DOHH2 (cell line): ENCODE measurements at regions not wholly inside any gene's neighbourhood (a gene's known extent, or its start where the extent isn't known, plus 50 kb on each side); places are given as distances from the start of the nearest gene placed in this dataset.

Experiments used
- CTCF ChIP-seq: fragments of 200-600 bp; sonication (generic); IDR thresholded peaks from one replicate; pipeline ENCODE4 v1.5.1; 2014; ENCODE audit warnings: antibody characterized with exemption, mild to moderate bottlenecking, low read depth, low read length; ENCODE audit not compliant: poor library complexity, severe bottlenecking
- EZH2phosphoT487 ChIP-seq: fragments of 200-600 bp; sonication (generic); IDR thresholded peaks from 2 replicates; pipeline ENCODE4 v1.6.1; 2017; ENCODE audit warnings: borderline replicate concordance, mild to moderate bottlenecking, antibody characterized with exemption, low read length, moderate library complexity, mixed read lengths

GRCh38 chr10:120997756-120998155 is 146.6 kb downstream of the WDR11 start:
- TF ChIP-seq CTCF (no peak), EZH2phosphoT487 (no peak)
